Activated CD4-positive, alpha-beta T cell treated with anti-CD3 and anti-CD28 coated beads for 36 hours (primary cell): ENCODE measurements at regions not wholly inside any gene's neighbourhood (a gene's known extent, or its start where the extent isn't known, plus 50 kb on each side); places are given as distances from the start of the nearest gene placed in this dataset.

Experiments
- ATAC-seq: fragments of 200-7000 bp; cut with Tn5 transposase; one replicate; pipeline ENCODE4 v1.10.0; 2021; ENCODE audit warnings: mild to moderate bottlenecking, moderate library complexity
- CTCF ChIA-PET: fragments of 350-600 bp; sonication (Branson Sonifier 250); formaldehyde crosslinking; loops from one replicate; lab custom pipeline; 2021; ENCODE audit warnings: antibody characterized with exemption; lab: Charles Lee
- POLR2A ChIA-PET: fragments of 350-600 bp; sonication (Branson Sonifier 250); formaldehyde crosslinking; loops from one replicate; lab custom pipeline; 2021; ENCODE audit warnings: antibody characterized with exemption, inconsistent platforms; lab: Charles Lee
- DNase-seq: peaks from one replicate; pipeline ENCODE4 v3.0.0-alpha.2; 2020
- H3K27ac Mint-ChIP-seq: one replicate; pipeline ENCODE4 v1.8.0; 2021; ENCODE audit warnings: mixed read lengths
- H3K27me3 Mint-ChIP-seq: one replicate; pipeline ENCODE4 v1.8.0; 2021; ENCODE audit warnings: mixed read lengths
- H3K36me3 Mint-ChIP-seq: one replicate; pipeline ENCODE4 v1.8.0; 2021; ENCODE audit warnings: low read depth, mixed read lengths
- H3K4me1 Mint-ChIP-seq: one replicate; pipeline ENCODE4 v1.8.0; 2021; ENCODE audit warnings: mixed read lengths
- H3K4me3 Mint-ChIP-seq: one replicate; pipeline ENCODE4 v1.8.0; 2021; ENCODE audit warnings: mild to moderate bottlenecking, moderate library complexity, mixed read lengths
- H3K9me3 Mint-ChIP-seq: one replicate; pipeline ENCODE4 v1.8.0; 2021; ENCODE audit warnings: low read depth, mixed read lengths
- intact Hi-C, 2 experiments: fragments of 100-400 bp; cut with DNase I in 1 of 2; cut with micrococcal nuclease in 1 of 2; formaldehyde crosslinking; loops; one replicate each; pipeline versions ENCODE4 v1.14.2 to v1.15.1; 2022 to 2024; cut with DNase I, micrococcal nuclease

- H3K27me3 Mint-ChIP-seq: peaks cover 14% of the 10 kb centered on the region
- no peaks in the 10 kb centered on the region for H3K9me3 Mint-ChIP-seq
- no peaks in the 10 kb centered on the region for H3K36me3 Mint-ChIP-seq
- ChIA-PET POLR2A (no interaction called here), CTCF (interaction anchor here (0.5 kb wide), 1 partner anchor 12 kb away, joined by 4 read pairs; no protein-coding TSS in a partner anchor)
- DNase-seq: no peak
- H3K4me3 Mint-ChIP-seq: no peak overlapping the region
- ATAC-seq: no peak
- intact Hi-C loops: no loop called here
- H3K27ac Mint-ChIP-seq: no peak overlapping the region
- H3K4me1 Mint-ChIP-seq: no peaks in the 10 kb centered on the region
Observed at GRCh38 chr20:48411245-48411644, 416.6 kb downstream of the PREX1 start.

- Mint-ChIP-seq H3K27ac (no peak overlapping the region), H3K4me3 (no peak overlapping the region), H3K4me1 (no peaks in the 10 kb centered on the region), H3K36me3 (no peaks in the 10 kb centered on the region), H3K27me3 (peaks cover 14% of the 10 kb centered on the region), H3K9me3 (no peaks in the 10 kb centered on the region)
- no peak for ATAC-seq
- DNase-seq: no peak
- ChIA-PET CTCF (no interaction called here), POLR2A (no interaction called here)
- intact Hi-C loops: no loop called here
Observed at GRCh38 chr20:48409055-48409615, 418.7 kb downstream of the PREX1 start.

- Mint-ChIP-seq H3K4me1 (no peaks in the 10 kb centered on the region), H3K36me3 (no peaks in the 10 kb centered on the region), H3K4me3 (no peak overlapping the region), H3K27me3 (peaks cover 11% of the 10 kb centered on the region), H3K27ac (no peak overlapping the region), H3K9me3 (no peaks in the 10 kb centered on the region)
- DNase-seq: no peak
- ChIA-PET POLR2A (no interaction called here), CTCF (no interaction called here)
- ATAC-seq: no peak
- intact Hi-C loops: no loop called here
Observed at GRCh38 chr20:48407710-48408109, 420.1 kb downstream of the PREX1 start.

- intact Hi-C loops: no loop called here
- CTCF ChIA-PET: interaction anchor here (0.7 kb wide), 1 partner anchor 492 kb away, joined by 3 read pairs; no protein-coding TSS in a partner anchor
- ATAC-seq (no peak), DNase-seq (no peak)
- Mint-ChIP-seq H3K27ac (no peak overlapping the region), H3K4me1 (no peaks in the 10 kb centered on the region), H3K27me3 (peaks cover 9% of the 10 kb centered on the region), H3K36me3 (no peaks in the 10 kb centered on the region), H3K4me3 (no peak overlapping the region), H3K9me3 (no peaks in the 10 kb centered on the region)
- POLR2A ChIA-PET: no interaction called here
Observed at GRCh38 chr20:48406912-48407340, 420.9 kb downstream of the PREX1 start.

GRCh38 chr20:48406498-48406897 is 421.3 kb downstream of the PREX1 start:
- intact Hi-C loops: no loop called here
- Mint-ChIP-seq H3K9me3 (no peaks in the 10 kb centered on the region), H3K36me3 (no peaks in the 10 kb centered on the region), H3K4me1 (no peaks in the 10 kb centered on the region), H3K4me3 (no peak overlapping the region), H3K27ac (no peak overlapping the region), H3K27me3 (peaks cover 9% of the 10 kb centered on the region)
- DNase-seq (peak; percentile 52), ATAC-seq (peak; percentile 76)
- ChIA-PET POLR2A (no interaction called here), CTCF (interaction anchor here (0.7 kb wide), 1 partner anchor 492 kb away, joined by 3 read pairs; no protein-coding TSS in a partner anchor)

- CTCF ChIA-PET: no interaction called here
- DNase-seq (peak; percentile 14), ATAC-seq (no peak)
- Mint-ChIP-seq H3K36me3 (no peaks in the 10 kb centered on the region), H3K4me1 (no peaks in the 10 kb centered on the region), H3K4me3 (no peak overlapping the region), H3K9me3 (no peaks in the 10 kb centered on the region), H3K27ac (no peak overlapping the region), H3K27me3 (peaks cover 8% of the 10 kb centered on the region)
- intact Hi-C loops: no loop called here
- POLR2A ChIA-PET: no interaction called here
Observed at GRCh38 chr20:48405909-48406308, 421.9 kb downstream of the PREX1 start.

GRCh38 chr20:48404598-48404997 is 423.2 kb downstream of the PREX1 start:
- Mint-ChIP-seq H3K9me3 (no peaks in the 10 kb centered on the region), H3K4me1 (no peaks in the 10 kb centered on the region), H3K4me3 (no peak overlapping the region), H3K27ac (no peak overlapping the region), H3K27me3 (peaks cover 2% of the 10 kb centered on the region), H3K36me3 (no peaks in the 10 kb centered on the region)
- no peak for DNase-seq
- CTCF ChIA-PET: interaction anchor here (0.7 kb wide), 1 partner anchor 12 kb away, joined by 3 read pairs; no protein-coding TSS in a partner anchor
- ATAC-seq: no peak
- POLR2A ChIA-PET: no interaction called here
- intact Hi-C loops: no loop called here

GRCh38 chr20:48403167-48403761 is 424.5 kb downstream of the PREX1 start:
- no peaks in the 10 kb centered on the region for H3K9me3 Mint-ChIP-seq
- POLR2A ChIA-PET: no interaction called here
- H3K36me3 Mint-ChIP-seq: no peaks in the 10 kb centered on the region
- intact Hi-C loops: no loop called here
- no peak for DNase-seq
- CTCF ChIA-PET: interaction anchor here (0.6 kb wide), 1 partner anchor 217 kb away, joined by 3 read pairs; no protein-coding TSS in a partner anchor
- H3K4me3 Mint-ChIP-seq: no peak overlapping the region
- H3K27ac Mint-ChIP-seq: no peak overlapping the region
- H3K27me3 Mint-ChIP-seq: no peaks in the 10 kb centered on the region
- ATAC-seq: no peak
- H3K4me1 Mint-ChIP-seq: no peaks in the 10 kb centered on the region

- Mint-ChIP-seq H3K27ac (no peak overlapping the region), H3K4me1 (no peaks in the 10 kb centered on the region), H3K27me3 (no peaks in the 10 kb centered on the region), H3K9me3 (no peaks in the 10 kb centered on the region), H3K36me3 (no peaks in the 10 kb centered on the region), H3K4me3 (no peak overlapping the region)
- ATAC-seq (no peak), DNase-seq (no peak)
- POLR2A ChIA-PET: no interaction called here
- CTCF ChIA-PET: interaction anchor here (0.7 to 0.9 kb wide), 2 partner anchors 214 to 219 kb away, joined by 3 read pairs; no protein-coding TSS in a partner anchor
- intact Hi-C loops: no loop called here
Observed at GRCh38 chr20:48401359-48401758, 426.4 kb downstream of the PREX1 start.

- no peak overlapping the region for H3K27ac Mint-ChIP-seq
- ATAC-seq (no peak), DNase-seq (no peak)
- POLR2A ChIA-PET: no interaction called here
- H3K4me1 Mint-ChIP-seq: no peaks in the 10 kb centered on the region
- H3K27me3 Mint-ChIP-seq: no peaks in the 10 kb centered on the region
- no peaks in the 10 kb centered on the region for H3K9me3 Mint-ChIP-seq
- intact Hi-C loops: no loop called here
- H3K36me3 Mint-ChIP-seq: no peaks in the 10 kb centered on the region
- CTCF ChIA-PET: no interaction called here
- no peak overlapping the region for H3K4me3 Mint-ChIP-seq
Observed at GRCh38 chr20:48400009-48400408, 427.8 kb downstream of the PREX1 start.

GRCh38 chr20:48398506-48399449 is 429.0 kb downstream of the PREX1 start:
- Mint-ChIP-seq H3K27me3 (no peaks in the 10 kb centered on the region), H3K9me3 (no peaks in the 10 kb centered on the region), H3K4me3 (no peak overlapping the region), H3K27ac (no peak overlapping the region), H3K36me3 (no peaks in the 10 kb centered on the region), H3K4me1 (no peaks in the 10 kb centered on the region)
- ATAC-seq (no peak), DNase-seq (no peak)
- intact Hi-C loops: no loop called here
- ChIA-PET POLR2A (no interaction called here), CTCF (interaction anchor here (0.6 to 0.9 kb wide), 4 partner anchors 222 to 1716 kb away, joined by 3 to 4 read pairs (median 3); no protein-coding TSS in a partner anchor)
